ENCODE measurements at regions not wholly inside any gene's neighbourhood (a gene's known extent, or its start where the extent isn't known, plus 50 kb on each side); places are given as distances from the start of the nearest gene placed in this dataset.

DNA sequence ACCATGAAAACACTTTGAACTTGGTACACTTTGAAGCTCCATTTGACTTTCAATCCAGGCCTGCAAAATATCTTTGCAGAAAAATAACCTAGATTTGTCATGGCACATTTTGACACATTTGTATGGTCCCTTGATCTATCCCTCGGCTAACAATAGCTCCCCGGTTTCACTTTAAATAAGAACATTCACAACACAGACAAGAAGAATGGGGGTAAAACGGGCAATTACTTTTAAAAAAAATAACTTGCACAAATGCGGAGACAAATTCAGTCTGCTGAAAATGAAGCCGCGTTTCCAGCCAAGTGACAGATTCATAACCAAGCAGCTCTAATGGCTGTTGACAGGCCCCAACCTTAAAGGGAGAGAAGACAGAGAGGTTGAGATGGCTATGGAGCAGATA is 218.2 kb downstream of the NPHP4 start:
- ATAC-seq (no peak), DNase-seq (no peak)
- no peaks in the 10 kb centered on the region for H3K4me1 ChIP-seq (ENCODE audit: low read depth)
- no peak overlapping the region for H3K4me3 ChIP-seq
- no peaks in the 10 kb centered on the region for H3K9me3 ChIP-seq
- TF ChIP-seq, protein P1, sequence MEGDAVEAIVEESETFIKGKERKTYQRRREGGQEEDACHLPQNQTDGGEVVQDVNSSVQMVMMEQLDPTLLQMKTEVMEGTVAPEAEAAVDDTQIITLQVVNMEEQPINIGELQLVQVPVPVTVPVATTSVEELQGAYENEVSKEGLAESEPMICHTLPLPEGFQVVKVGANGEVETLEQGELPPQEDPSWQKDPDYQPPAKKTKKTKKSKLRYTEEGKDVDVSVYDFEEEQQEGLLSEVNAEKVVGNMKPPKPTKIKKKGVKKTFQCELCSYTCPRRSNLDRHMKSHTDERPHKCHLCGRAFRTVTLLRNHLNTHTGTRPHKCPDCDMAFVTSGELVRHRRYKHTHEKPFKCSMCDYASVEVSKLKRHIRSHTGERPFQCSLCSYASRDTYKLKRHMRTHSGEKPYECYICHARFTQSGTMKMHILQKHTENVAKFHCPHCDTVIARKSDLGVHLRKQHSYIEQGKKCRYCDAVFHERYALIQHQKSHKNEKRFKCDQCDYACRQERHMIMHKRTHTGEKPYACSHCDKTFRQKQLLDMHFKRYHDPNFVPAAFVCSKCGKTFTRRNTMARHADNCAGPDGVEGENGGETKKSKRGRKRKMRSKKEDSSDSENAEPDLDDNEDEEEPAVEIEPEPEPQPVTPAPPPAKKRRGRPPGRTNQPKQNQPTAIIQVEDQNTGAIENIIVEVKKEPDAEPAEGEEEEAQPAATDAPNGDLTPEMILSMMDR (IDR thresholded peaks at IDR 0.05), result no peak
- H3K36me3 ChIP-seq (ENCODE audit: low read depth), result no peaks in the 10 kb centered on the region
- intact Hi-C loops (cut with DNase I, micrococcal nuclease), result no loop called here

DNA sequence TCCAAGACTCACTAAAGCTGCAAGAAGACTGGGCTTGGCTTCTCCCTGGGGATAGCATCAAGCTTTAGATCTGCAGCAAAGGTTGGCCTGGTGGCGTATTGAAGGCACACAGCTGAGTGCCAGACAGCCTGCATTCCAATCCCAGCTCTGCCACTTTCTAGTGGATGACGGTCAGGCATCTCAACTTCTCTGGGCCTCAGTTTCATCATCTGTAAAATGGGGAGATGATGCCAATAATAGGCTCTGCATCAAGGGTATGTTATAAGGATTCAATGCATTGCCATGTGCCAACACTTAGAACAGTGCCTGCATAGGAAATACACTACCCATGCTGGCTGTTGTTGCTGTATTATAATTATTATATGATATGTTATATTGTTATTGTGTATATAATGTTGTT is 220.4 kb downstream of the NPHP4 start:
- DNase-seq (no peak), ATAC-seq (no peak)
- intact Hi-C loops (cut with DNase I, micrococcal nuclease), result no loop called here
- Histone ChIP-seq H3K4me1 (ENCODE audit: low read depth) (no peaks in the 10 kb centered on the region), H3K9me3 (no peaks in the 10 kb centered on the region), H3K4me3 (no peak overlapping the region), H3K36me3 (ENCODE audit: low read depth) (no peaks in the 10 kb centered on the region)
- TF ChIP-seq, protein P1 (IDR thresholded peaks at IDR 0.05), result no peak

DNA sequence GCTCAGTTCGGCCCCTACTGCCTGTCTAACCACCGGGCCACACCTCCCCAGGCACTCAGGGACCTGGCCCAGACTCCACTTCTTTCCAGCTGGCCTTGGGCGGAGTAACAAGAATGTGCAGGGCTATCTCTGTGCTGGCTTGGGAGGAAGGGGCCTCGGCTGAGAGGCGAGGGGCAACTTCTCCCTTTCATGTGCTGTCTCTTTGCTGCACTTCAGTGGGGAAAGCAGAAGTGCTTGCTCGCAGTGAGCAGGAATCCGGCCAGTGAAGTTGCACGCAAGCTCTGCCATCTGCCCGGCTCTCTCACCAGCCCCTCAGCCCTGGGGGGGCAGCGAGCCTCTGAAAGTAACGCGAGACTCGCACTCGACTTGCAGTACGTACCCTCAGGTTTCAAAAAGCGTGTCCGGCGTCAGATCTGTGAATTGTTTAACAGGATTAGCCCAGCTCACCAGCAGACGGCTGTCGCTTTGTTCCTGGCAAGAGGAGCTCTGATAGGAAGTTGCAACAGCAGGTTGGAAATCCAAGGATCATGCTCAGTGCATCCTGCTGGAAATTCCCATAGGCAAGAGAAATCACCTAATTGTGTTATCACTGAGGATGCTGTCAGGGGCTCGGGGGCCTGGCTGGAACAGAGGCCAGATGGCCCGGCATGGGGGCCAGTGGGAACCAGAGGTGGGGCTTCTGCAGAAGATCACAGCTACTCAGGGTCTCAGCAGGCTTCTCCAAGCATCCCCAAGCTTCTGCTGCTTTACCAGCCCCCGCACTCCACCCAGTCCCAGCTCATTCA is 221.1 kb downstream of the NPHP4 start:
- DNase-seq (no peak), ATAC-seq (no peak)
- Histone ChIP-seq H3K4me3 (no peak overlapping the region), H3K9me3 (no peaks in the 10 kb centered on the region), H3K36me3 (ENCODE audit: low read depth) (no peaks in the 10 kb centered on the region), H3K4me1 (ENCODE audit: low read depth) (no peaks in the 10 kb centered on the region)
- intact Hi-C loops (cut with DNase I, micrococcal nuclease), result no loop called here
- TF ChIP-seq, protein P1 (IDR thresholded peaks at IDR 0.05), result no peak

DNA sequence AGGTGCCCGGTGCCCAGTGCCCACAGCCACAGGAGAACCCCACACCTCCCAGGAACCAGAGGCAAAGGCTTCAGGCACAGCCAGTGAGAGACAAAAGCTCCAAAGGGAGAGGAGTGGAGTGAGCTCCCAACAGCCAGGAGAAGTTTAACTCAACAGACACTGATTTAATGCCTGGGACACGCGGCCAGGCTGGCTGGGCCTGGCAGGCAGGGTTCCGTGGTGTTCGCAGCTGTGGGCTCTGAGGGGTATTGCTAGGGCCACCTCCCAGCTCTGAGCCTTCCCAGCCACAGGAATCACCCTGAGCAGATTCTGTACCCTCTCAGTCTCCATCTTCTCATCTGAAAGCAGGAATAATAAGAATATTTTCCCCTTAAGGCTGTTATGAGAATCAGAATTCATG is 222.5 kb downstream of the NPHP4 start:
- no peaks in the 10 kb centered on the region for H3K9me3 ChIP-seq
- H3K36me3 ChIP-seq (ENCODE audit: low read depth), result no peaks in the 10 kb centered on the region
- TF ChIP-seq, protein P1 (IDR thresholded peaks at IDR 0.05), result no peak
- H3K4me3 ChIP-seq, result no peak overlapping the region
- H3K4me1 ChIP-seq (ENCODE audit: low read depth), result no peaks in the 10 kb centered on the region
- ATAC-seq (no peak), DNase-seq (no peak)
- intact Hi-C loops (cut with DNase I, micrococcal nuclease), result no loop called here

DNA sequence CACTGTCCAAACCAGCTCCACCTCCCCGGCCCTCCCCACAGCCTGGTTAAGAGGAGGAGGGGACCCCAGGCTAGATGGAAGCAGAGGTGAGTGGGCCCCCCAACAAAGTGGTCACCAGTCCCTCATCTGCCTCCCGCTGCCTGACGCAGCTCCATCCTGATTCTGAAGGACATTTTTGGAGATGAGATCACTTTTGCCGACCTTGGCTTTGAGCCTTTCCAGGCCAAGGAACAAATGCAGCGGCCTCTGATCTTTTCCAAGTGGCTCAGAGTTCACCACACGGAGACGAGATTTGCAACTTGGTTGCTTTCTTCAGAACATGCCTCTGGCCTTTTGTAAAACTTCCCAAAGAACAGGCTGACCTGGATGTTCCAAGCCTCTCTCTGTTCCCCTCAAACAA is 223.1 kb downstream of the NPHP4 start:
- H3K9me3 ChIP-seq, result no peaks in the 10 kb centered on the region
- intact Hi-C loops (cut with DNase I, micrococcal nuclease), result no loop called here
- TF ChIP-seq, protein P1 (IDR thresholded peaks at IDR 0.05), result no peak

More for the DNA sequence above, 223.1 kb downstream of the NPHP4 start:
- H3K4me3 ChIP-seq, result no peak overlapping the region
- ATAC-seq (no peak), DNase-seq (no peak)
- H3K4me1 ChIP-seq (ENCODE audit: low read depth), result no peaks in the 10 kb centered on the region
- no peaks in the 10 kb centered on the region for H3K36me3 ChIP-seq (ENCODE audit: low read depth)

Measured in mucosa of descending colon (tissue), 3 donors.